GM13977 (cell line): ENCODE measurements at regions not wholly inside any gene's neighbourhood (a gene's known extent, or its start where the extent isn't known, plus 50 kb on each side); places are given as distances from the start of the nearest gene placed in this dataset.
"Not testable (repeated sequence)": the region's sequence is repeated elsewhere in the genome, so short reads cannot be mapped to it uniquely, and the experiment has no call there.

Experiments used
- DNase-seq: peaks from one replicate; pipeline ENCODE4 v3.0.0; 2012; ENCODE audit warnings: low spot score
- in situ Hi-C: fragments of 300-500 bp; cut with MboI; formaldehyde crosslinking; loops from one replicate; pipeline ENCODE4 v1.12.0; 2022; ENCODE audit warnings: low sequenced_read_pairs, low pct_unique_long_range_greater_than_20kb, mixed read lengths, inconsistent platforms; ENCODE audit not compliant: unreplicated experiment
- TF ChIP-seq, protein P1 (sequence below): IDR thresholded peaks from 2 replicates; pipeline ENCODE4 v1.5.1; 2012; ENCODE audit warnings: mild to moderate bottlenecking, control low read depth; ENCODE audit not compliant: insufficient read depth; ENCODE audit errors: extremely low read depth, missing control alignments

DNA sequence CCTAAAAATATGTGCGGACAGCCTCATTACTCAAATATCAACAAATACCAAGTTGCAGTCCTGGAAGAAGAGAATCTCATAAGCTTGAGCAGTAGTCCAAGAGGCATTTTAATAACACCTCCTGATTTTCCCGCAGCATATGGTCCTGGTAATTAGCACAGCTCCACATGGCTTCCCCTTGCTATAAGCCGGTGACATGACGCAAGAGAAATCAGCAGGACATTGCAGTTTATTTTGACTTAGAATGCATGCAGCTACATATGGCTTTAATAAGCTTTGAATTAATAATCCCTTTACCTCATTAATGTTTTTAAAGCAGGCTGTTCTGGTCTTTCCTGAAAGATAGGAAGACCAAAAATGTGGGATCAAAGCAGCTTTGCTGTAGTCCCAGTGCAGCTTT lies 137.6 kb downstream of the RAMP3 start:
- no peak for DNase-seq
- in situ Hi-C loops, result no loop called here
- TF ChIP-seq, protein P1, sequence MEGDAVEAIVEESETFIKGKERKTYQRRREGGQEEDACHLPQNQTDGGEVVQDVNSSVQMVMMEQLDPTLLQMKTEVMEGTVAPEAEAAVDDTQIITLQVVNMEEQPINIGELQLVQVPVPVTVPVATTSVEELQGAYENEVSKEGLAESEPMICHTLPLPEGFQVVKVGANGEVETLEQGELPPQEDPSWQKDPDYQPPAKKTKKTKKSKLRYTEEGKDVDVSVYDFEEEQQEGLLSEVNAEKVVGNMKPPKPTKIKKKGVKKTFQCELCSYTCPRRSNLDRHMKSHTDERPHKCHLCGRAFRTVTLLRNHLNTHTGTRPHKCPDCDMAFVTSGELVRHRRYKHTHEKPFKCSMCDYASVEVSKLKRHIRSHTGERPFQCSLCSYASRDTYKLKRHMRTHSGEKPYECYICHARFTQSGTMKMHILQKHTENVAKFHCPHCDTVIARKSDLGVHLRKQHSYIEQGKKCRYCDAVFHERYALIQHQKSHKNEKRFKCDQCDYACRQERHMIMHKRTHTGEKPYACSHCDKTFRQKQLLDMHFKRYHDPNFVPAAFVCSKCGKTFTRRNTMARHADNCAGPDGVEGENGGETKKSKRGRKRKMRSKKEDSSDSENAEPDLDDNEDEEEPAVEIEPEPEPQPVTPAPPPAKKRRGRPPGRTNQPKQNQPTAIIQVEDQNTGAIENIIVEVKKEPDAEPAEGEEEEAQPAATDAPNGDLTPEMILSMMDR, result no peak

DNA sequence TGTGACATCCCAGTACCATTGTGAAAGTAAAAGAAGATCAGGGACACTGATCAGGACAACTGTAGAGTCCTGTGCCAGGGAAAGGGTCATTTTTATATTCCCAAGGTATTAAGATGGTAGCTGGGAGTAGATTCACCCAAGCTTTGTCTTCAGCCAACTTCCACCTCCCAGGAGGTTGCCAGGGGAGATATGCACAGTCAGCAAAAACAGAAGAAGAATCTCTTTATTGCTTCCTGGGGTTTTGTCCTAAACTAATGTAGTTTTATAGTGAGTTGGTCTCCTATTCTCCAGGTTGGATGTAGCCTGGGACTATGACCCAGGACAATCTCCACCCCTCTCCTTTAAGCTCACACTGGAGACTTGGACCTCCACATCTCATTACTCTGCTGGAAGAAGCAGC lies 139.2 kb downstream of the RAMP3 start:
- TF ChIP-seq, protein P1, result no peak
- in situ Hi-C loops, result no loop called here
- no peak for DNase-seq

DNA sequence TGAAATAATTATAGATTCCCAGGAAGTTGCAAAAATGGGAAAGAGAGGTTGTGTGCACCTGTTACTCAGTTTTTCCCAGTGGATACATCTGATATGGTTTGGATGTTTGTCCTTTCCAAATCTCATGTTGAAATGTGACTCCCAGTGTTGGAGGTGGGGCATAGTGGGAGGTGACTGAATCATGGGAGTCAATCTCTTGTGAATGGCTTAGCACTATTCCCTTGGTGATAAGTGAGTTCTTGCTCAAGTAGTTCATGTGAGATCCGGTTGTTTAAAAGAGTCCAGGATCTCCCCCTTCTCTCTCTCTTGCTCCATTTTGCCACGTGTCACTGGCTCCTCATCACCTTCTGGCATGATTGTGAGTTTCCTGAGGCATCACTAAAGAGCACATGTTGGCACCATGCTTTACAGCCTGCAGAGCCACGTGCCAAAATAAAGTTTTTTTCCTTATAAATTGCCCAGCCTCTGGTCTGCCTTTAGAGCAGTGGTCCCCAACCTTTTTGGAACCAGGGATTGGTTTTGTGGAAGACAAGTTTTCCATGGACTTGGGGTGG lies 149.2 kb downstream of the RAMP3 start:
- TF ChIP-seq, protein P1, result no peak
- in situ Hi-C loops, result no loop called here
- DNase-seq, result no peak

DNA sequence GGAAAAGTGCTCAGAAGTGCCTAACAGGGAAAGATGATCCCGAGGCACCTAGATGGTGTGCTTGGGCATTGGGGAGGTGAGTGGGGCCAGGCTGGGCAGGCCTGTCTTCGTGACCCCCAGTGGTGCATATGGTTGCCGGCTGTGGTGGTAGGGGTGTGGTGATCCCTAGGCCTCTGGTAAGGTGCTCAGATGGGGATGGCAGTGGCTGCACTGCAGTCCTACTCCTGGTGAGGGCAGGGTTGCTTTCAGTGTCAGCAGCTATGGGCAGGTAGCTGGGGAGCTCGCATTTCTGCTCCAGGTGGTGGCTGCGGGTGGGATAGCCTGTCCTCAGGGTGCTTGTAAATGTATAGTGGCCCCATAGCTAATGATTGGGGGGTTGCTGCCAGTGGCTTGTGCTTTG lies 154.0 kb downstream of the RAMP3 start:
- TF ChIP-seq, protein P1, result no peak
- in situ Hi-C loops, result no loop called here
- no peak for DNase-seq

DNA sequence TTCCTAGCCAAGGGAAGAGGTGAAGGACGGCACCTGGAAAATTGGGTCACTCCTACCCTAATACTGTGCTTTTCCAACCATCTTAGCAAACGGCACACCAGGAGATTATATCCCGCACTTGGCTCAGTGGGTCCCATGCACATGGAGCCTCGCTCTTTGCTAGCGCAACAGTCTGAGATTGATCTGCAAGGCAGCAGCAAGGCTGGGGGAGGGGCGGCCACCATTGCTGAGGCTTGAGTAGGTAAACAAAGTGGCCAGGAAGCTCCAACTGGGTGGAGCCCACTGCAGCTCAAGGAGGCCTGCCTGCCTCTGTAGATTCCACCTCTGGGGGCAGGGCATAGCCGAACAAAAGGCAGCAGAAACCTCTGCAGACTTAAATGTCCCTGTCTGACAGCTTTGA lies 157.9 kb downstream of the RAMP3 start:
- DNase-seq, in situ Hi-C loops: not testable (repeated sequence)

DNA sequence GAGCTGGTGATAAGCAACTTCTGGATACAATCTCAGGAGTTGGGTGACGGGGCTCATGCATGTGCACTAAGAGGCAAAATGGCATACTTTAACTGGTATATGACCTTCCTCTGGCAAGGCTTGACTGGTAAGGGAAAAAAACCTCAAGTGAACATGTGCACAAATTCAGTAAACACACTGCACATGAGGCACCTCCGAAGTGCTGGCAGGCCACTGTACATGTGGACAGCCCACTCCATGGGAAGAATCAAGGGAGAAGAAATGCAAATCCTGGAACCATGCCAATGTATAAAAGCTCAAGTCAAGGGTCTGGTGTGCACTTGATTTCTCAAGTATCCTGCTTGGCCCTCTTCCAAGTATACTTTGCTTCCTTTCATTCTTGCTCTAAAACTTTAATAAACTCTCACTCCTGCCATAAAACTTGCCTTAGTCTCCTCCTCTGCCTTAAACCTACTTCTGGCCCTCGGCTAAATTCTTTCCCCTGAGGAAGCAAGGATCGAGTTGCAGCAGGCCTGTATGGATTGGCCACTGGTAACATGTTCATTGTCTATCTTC lies 167.2 kb downstream of the RAMP3 start:
- TF ChIP-seq, protein P1, result no peak
- in situ Hi-C loops, result no loop called here

DNA sequence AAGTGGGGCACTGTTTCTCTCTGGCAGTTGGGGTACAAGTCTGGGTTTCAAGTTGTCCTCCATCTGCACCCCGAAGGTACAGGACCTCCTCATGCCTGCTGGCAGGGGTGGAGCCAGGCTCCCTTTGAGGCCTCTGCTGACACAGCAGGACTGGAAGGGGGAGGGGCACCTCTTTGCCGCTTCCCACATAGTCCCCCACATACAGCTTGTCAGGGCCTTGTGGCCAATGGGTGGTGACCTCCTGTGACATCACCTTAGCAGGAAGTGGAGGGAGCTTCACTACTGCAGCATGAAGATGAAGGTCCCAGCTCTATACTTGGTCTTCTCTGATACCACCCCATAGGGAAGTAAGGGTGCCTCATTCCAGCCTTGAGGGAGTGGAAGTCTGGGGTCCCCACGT lies 167.8 kb downstream of the RAMP3 start:
- TF ChIP-seq, protein P1, result no peak
- in situ Hi-C loops, result no loop called here
- DNase-seq, result no peak

More for the DNA sequence above, 167.2 kb downstream of the RAMP3 start:
- no peak for DNase-seq
